ENCODE measurements at regions not wholly inside any gene's neighbourhood (a gene's known extent, or its start where the extent isn't known, plus 50 kb on each side); places are given as distances from the start of the nearest gene placed in this dataset.

- no peak for TF ChIP-seq YY1 (IDR thresholded peaks at IDR 0.05; ENCODE audit: insufficient read depth, insufficient read length)
- no peak for TF ChIP-seq ZNF274 (IDR thresholded peaks at IDR 0.05; ENCODE audit: low read depth, low read length)
- no peak for TF ChIP-seq SUZ12 (IDR thresholded peaks at IDR 0.05; ENCODE audit: extremely low read depth, insufficient read depth, insufficient read length)
These were observed 107.9 kb upstream of the GALNT15 start for GRCh38 chr3:16066545-16066944.
